ENCODE measurements at regions not wholly inside any gene's neighbourhood (a gene's known extent, or its start where the extent isn't known, plus 50 kb on each side); places are given as distances from the start of the nearest gene placed in this dataset.
"Not testable (repeated sequence)": the region's sequence is repeated elsewhere in the genome, so short reads cannot be mapped to it uniquely, and the experiment has no call there.

DNA sequence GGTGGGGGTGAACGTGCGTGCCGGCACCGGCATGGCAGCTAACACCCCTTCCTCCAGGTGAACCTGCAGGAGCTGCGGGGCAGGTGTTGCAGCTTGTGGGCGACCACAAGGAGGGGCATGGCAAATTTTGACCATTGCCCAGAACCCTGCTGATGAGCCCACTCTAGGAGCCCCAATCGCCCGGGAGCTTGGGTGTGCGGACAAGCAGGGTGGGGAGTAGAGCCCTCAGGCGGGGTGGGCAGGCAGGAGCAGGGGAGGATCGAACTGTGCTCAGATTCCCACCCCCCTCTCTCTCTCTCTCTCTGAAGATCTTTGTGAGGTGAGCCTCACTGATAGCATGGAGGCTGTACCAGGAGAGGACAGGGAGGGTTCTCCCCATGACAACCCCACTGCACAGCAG, 159.8 kb downstream of the GOLGA6L4 start:
- no CpG with 5 or more reads among the region's 11 CpGs for WGBS (ENCODE audit: insufficient coverage)
- H3K9me3 ChIP-seq (ENCODE audit: control insufficient read depth, insufficient read depth, low read length): not testable (repeated sequence)

DNA sequence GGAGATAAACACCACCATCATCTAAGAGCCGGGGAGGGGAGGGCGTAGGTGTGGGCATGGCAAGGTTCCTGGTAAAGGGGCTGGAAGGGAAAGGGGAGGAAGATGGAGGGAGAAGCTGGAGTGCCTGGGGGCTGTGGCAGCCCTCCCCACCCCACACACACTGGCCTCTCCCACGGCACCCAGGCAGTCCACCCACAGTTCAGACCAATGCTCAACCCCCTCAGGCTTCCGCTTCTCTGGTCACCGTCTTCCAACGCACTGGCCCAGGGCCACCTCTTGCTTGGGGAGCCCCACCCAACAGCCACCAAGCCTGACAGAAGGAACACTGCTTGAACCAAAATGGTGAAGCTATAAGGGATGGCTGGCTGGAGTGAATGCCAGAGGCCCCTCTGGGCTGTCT, 160.3 kb downstream of the GOLGA6L4 start:
- H3K4me1 ChIP-seq (ENCODE audit: control insufficient read depth, insufficient read depth, low read length): not testable (repeated sequence)

More for the DNA sequence above, 159.8 kb downstream of the GOLGA6L4 start:
- H3K36me3 ChIP-seq (ENCODE audit: control insufficient read depth, insufficient read depth, low read length): peaks cover 16% of the 10 kb centered on the region
- H3K27ac ChIP-seq (ENCODE audit: low read depth, low read length); H3K4me1 ChIP-seq (ENCODE audit: control insufficient read depth, insufficient read depth, low read length); H3K27me3 ChIP-seq (ENCODE audit: control insufficient read depth, insufficient read depth, low read length); DNase-seq (ENCODE audit: low read depth in 4 of 6, low spot score in 6 of 6); H3K4me3 ChIP-seq (ENCODE audit: low read depth, low read length): not testable (repeated sequence)

GRCh38 chr15:84397066-84397465, 161.5 kb downstream of the GOLGA6L4 start:
- no CpG with 5 or more reads among the region's 18 CpGs for WGBS (ENCODE audit: insufficient coverage)
- H3K9me3 ChIP-seq (ENCODE audit: control insufficient read depth, insufficient read depth, low read length); DNase-seq (ENCODE audit: low read depth in 4 of 6, low spot score in 6 of 6); H3K4me1 ChIP-seq (ENCODE audit: control insufficient read depth, insufficient read depth, low read length); H3K4me3 ChIP-seq (ENCODE audit: low read depth, low read length); H3K27ac ChIP-seq (ENCODE audit: low read depth, low read length); H3K27me3 ChIP-seq (ENCODE audit: control insufficient read depth, insufficient read depth, low read length): not testable (repeated sequence)
- H3K36me3 ChIP-seq (ENCODE audit: control insufficient read depth, insufficient read depth, low read length): peaks cover 24% of the 10 kb centered on the region

More for the DNA sequence above, 160.3 kb downstream of the GOLGA6L4 start:
- H3K27me3 ChIP-seq (ENCODE audit: control insufficient read depth, insufficient read depth, low read length); H3K9me3 ChIP-seq (ENCODE audit: control insufficient read depth, insufficient read depth, low read length); H3K27ac ChIP-seq (ENCODE audit: low read depth, low read length); H3K4me3 ChIP-seq (ENCODE audit: low read depth, low read length); DNase-seq (ENCODE audit: low read depth in 4 of 6, low spot score in 6 of 6): not testable (repeated sequence)
- WGBS (ENCODE audit: insufficient coverage): 94% methylated on average over 2 of the region's 6 CpGs
- peaks cover 17% of the 10 kb centered on the region for H3K36me3 ChIP-seq (ENCODE audit: control insufficient read depth, insufficient read depth, low read length)

GRCh38 chr15:84398087-84398486, 162.5 kb downstream of the GOLGA6L4 start:
- H3K9me3 ChIP-seq (ENCODE audit: control insufficient read depth, insufficient read depth, low read length); H3K4me1 ChIP-seq (ENCODE audit: control insufficient read depth, insufficient read depth, low read length); DNase-seq (ENCODE audit: low read depth in 4 of 6, low spot score in 6 of 6); H3K4me3 ChIP-seq (ENCODE audit: low read depth, low read length); H3K27ac ChIP-seq (ENCODE audit: low read depth, low read length); H3K27me3 ChIP-seq (ENCODE audit: control insufficient read depth, insufficient read depth, low read length): not testable (repeated sequence)
- H3K36me3 ChIP-seq (ENCODE audit: control insufficient read depth, insufficient read depth, low read length): peaks cover 33% of the 10 kb centered on the region
- no CpG with 5 or more reads among the region's 4 CpGs for WGBS (ENCODE audit: insufficient coverage)

DNA sequence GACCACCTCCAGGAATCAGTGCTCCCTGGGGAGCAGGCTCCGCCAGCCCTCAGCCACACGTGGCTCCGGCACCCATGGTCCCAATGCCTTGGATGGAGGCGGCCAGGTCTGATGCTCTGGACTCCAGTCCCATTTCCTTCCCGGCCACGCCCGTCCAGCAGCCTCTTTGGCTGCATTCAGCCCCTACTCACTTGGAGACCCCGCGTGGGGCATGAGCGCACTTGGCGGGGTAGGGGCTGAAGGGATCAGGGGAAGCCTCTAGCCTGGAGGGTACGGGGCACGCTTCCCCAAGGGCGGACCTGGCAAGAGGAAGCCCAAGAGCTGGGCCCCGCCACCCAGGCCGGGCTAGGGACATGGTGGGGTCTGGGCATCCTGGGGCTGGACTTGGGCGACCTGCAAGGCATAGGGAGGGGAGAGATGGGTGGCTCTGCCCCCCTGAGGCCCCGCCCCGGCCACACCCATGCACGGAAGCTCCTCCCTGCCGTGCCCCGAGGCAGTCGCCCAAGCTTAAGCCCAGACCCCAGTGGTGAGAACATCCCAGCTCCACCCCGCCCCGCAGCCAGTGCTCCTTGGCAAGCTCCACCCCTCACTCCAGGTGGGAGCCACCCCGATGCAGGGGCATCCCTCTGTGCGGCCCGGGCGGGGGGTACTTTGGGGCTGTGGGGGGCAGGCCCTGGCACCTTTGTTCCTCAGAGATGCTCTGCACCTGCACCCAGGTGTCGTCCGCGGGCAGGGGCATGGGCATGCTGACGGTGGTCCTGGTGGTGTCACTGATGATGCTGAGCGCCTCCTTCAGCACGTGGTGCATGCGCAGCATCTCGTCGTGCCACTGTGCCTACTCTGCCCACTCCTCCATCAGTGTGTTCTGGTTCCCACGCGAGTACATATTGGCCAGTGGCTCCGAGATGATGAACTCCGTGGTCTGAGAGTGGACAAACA, 163.5 kb downstream of the GOLGA6L4 start:
- no peak for DNase-seq (ENCODE audit: low read depth in 4 of 6, low spot score in 6 of 6)
- WGBS (ENCODE audit: insufficient coverage): 88% methylated on average over 36 of the region's 42 CpGs
- Histone ChIP-seq H3K27ac (ENCODE audit: low read depth, low read length) (no peak overlapping the region), H3K4me3 (ENCODE audit: low read depth, low read length) (no peak overlapping the region), H3K4me1 (ENCODE audit: control insufficient read depth, insufficient read depth, low read length) (no peaks in the 10 kb centered on the region), H3K36me3 (ENCODE audit: control insufficient read depth, insufficient read depth, low read length) (peaks cover 37% of the 10 kb centered on the region), H3K9me3 (ENCODE audit: control insufficient read depth, insufficient read depth, low read length) (no peaks in the 10 kb centered on the region), H3K27me3 (ENCODE audit: control insufficient read depth, insufficient read depth, low read length) (no peaks in the 10 kb centered on the region)

GRCh38 chr15:84400017-84400740, 164.6 kb downstream of the GOLGA6L4 start:
- 77% methylated on average over 11 of the region's 13 CpGs for WGBS (ENCODE audit: insufficient coverage)
- Histone ChIP-seq H3K9me3 (ENCODE audit: control insufficient read depth, insufficient read depth, low read length) (no peaks in the 10 kb centered on the region), H3K4me3 (ENCODE audit: low read depth, low read length) (no peak overlapping the region), H3K27ac (ENCODE audit: low read depth, low read length) (no peak overlapping the region), H3K36me3 (ENCODE audit: control insufficient read depth, insufficient read depth, low read length) (peaks cover 37% of the 10 kb centered on the region), H3K4me1 (ENCODE audit: control insufficient read depth, insufficient read depth, low read length) (no peaks in the 10 kb centered on the region), H3K27me3 (ENCODE audit: control insufficient read depth, insufficient read depth, low read length) (no peaks in the 10 kb centered on the region)
- DNase-seq (ENCODE audit: low read depth in 4 of 6, low spot score in 6 of 6): no peak

DNA sequence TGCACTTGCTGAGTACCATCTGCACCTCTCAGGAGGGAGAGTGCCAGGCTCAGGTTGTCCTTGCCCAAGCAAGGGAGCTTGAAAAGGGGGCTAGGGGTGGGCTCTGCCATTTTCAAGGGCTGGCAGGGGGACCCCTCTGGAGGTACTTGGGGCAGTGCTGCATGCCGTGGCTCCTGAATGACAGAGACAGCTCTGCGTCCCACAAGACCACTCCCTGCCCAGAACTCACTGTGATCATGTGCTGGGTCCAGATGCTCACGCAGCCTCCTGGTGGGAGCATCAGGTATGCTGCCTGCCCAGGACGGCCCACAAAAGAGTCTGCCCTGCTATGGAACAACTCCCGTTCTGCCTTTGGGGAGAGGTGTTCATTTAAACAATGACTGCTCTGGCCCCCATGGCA, 165.2 kb downstream of the GOLGA6L4 start:
- no peaks in the 10 kb centered on the region for H3K4me1 ChIP-seq (ENCODE audit: control insufficient read depth, insufficient read depth, low read length)
- no peaks in the 10 kb centered on the region for H3K9me3 ChIP-seq (ENCODE audit: control insufficient read depth, insufficient read depth, low read length)
- H3K27ac ChIP-seq (ENCODE audit: low read depth, low read length): no peak overlapping the region
- no peak overlapping the region for H3K4me3 ChIP-seq (ENCODE audit: low read depth, low read length)
- H3K27me3 ChIP-seq (ENCODE audit: control insufficient read depth, insufficient read depth, low read length): no peaks in the 10 kb centered on the region
- peaks cover 37% of the 10 kb centered on the region for H3K36me3 ChIP-seq (ENCODE audit: control insufficient read depth, insufficient read depth, low read length)
- 51% methylated on average over 4 of the region's 5 CpGs for WGBS (ENCODE audit: insufficient coverage)
- DNase-seq (ENCODE audit: low read depth in 4 of 6, low spot score in 6 of 6): no peak

DNA sequence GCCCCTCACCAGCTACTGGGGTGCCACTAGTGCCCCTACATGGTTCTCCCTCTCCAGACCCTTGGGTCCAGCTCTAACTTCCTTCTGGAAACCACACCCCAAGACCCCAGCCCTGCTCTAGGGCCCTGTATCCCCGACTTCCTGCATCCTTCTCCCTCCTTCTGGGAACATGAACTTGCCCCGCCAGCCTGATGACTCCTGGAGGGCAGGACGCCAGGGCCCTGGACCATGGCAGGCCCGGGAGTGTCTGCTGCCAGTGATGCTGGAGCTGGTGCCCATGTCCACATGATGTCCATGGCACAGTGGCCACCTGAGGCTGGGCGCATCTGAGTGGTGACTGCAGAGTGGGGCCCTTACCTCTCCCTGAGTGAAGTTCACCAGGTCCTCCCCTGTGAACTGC, 165.9 kb downstream of the GOLGA6L4 start:
- not testable (repeated sequence) for H3K27ac ChIP-seq (ENCODE audit: low read depth, low read length); DNase-seq (ENCODE audit: low read depth in 4 of 6, low spot score in 6 of 6); H3K4me3 ChIP-seq (ENCODE audit: low read depth, low read length); H3K4me1 ChIP-seq (ENCODE audit: control insufficient read depth, insufficient read depth, low read length); H3K9me3 ChIP-seq (ENCODE audit: control insufficient read depth, insufficient read depth, low read length); H3K27me3 ChIP-seq (ENCODE audit: control insufficient read depth, insufficient read depth, low read length)
- H3K36me3 ChIP-seq (ENCODE audit: control insufficient read depth, insufficient read depth, low read length): peaks cover 37% of the 10 kb centered on the region
- WGBS (ENCODE audit: insufficient coverage): 85% methylated on average over 4 of the region's 5 CpGs

GRCh38 chr15:84401891-84402840, 166.6 kb downstream of the GOLGA6L4 start:
- H3K4me3 ChIP-seq (ENCODE audit: low read depth, low read length); H3K27me3 ChIP-seq (ENCODE audit: control insufficient read depth, insufficient read depth, low read length); H3K4me1 ChIP-seq (ENCODE audit: control insufficient read depth, insufficient read depth, low read length); DNase-seq (ENCODE audit: low read depth in 4 of 6, low spot score in 6 of 6); H3K27ac ChIP-seq (ENCODE audit: low read depth, low read length); H3K9me3 ChIP-seq (ENCODE audit: control insufficient read depth, insufficient read depth, low read length): not testable (repeated sequence)
- 92% methylated on average over 8 of the region's 14 CpGs for WGBS (ENCODE audit: insufficient coverage)
- H3K36me3 ChIP-seq (ENCODE audit: control insufficient read depth, insufficient read depth, low read length): peaks cover 37% of the 10 kb centered on the region

Data from spinal cord (tissue), 9 donors.